ENCODE measurements at regions not wholly inside any gene's neighbourhood (a gene's known extent, or its start where the extent isn't known, plus 50 kb on each side); places are given as distances from the start of the nearest gene placed in this dataset.

GRCh38 chr14:101191101-101191720 is 287.7 kb upstream of the RTL1 start:
- dilution Hi-C loops (cut with MboI; ENCODE audit: extremely low pct_ligation_motif_present, low sequenced_read_pairs): no loop called here
- POLR2A ChIA-PET: no interaction called here

More at GRCh38 chr14:101191101-101191720, 287.7 kb upstream of the RTL1 start:
- Histone ChIP-seq H3K9ac (replicated peaks; ENCODE audit: extremely low read depth, insufficient read depth, low read length) (no peak overlapping the region), H3K9me1 (replicated peaks; ENCODE audit: control insufficient read depth, extremely low read depth, insufficient read depth, low read length) (no peaks in the 10 kb centered on the region), H4K20me1 (replicated peaks; ENCODE audit: control insufficient read depth, extremely low read depth, insufficient read depth, low read length) (no peaks in the 10 kb centered on the region), H3K9me3 (replicated peaks; ENCODE audit: control insufficient read depth, insufficient read depth, low read length) (no peaks in the 10 kb centered on the region), H2AFZ (ENCODE audit: low read depth, low read length) (no peak overlapping the region), H3K27ac (ENCODE audit: insufficient read depth, low read depth, low read length) (no peak overlapping the region), H3K79me2 (ENCODE audit: control insufficient read depth, insufficient read depth, low read length) (no peaks in the 10 kb centered on the region), H3K27me3 (ENCODE audit: control insufficient read depth in 2 of 2, insufficient read depth in 2 of 2, low read length in 2 of 2) (no peaks in the 10 kb centered on the region), H3K4me3 (replicated peaks in 1 of 3; ENCODE audit: insufficient read depth in 1 of 3, low read depth in 1 of 3, low read length in 3 of 3) (no peak overlapping the region), H3K36me3 (ENCODE audit: control insufficient read depth in 2 of 2, extremely low read depth in 1 of 2, insufficient read depth in 2 of 2, low read length in 2 of 2) (no peaks in the 10 kb centered on the region), H3K4me1 (ENCODE audit: control insufficient read depth, extremely low read depth, insufficient read depth, low read length) (no peaks in the 10 kb centered on the region), H3K4me2 (ENCODE audit: insufficient read depth, low read length) (no peak overlapping the region)
- no TSS peak for BruUV-seq (replicated peaks)
- FAIRE-seq (no peak), DNase-seq (ENCODE audit: low read depth, low spot score) (no peak)
- CTCF ChIA-PET: no interaction called here
- intact Hi-C loops (cut with micrococcal nuclease): no loop called here
- TF ChIP-seq, protein P1, sequence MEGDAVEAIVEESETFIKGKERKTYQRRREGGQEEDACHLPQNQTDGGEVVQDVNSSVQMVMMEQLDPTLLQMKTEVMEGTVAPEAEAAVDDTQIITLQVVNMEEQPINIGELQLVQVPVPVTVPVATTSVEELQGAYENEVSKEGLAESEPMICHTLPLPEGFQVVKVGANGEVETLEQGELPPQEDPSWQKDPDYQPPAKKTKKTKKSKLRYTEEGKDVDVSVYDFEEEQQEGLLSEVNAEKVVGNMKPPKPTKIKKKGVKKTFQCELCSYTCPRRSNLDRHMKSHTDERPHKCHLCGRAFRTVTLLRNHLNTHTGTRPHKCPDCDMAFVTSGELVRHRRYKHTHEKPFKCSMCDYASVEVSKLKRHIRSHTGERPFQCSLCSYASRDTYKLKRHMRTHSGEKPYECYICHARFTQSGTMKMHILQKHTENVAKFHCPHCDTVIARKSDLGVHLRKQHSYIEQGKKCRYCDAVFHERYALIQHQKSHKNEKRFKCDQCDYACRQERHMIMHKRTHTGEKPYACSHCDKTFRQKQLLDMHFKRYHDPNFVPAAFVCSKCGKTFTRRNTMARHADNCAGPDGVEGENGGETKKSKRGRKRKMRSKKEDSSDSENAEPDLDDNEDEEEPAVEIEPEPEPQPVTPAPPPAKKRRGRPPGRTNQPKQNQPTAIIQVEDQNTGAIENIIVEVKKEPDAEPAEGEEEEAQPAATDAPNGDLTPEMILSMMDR (IDR thresholded peaks at IDR 0.05; ENCODE audit: extremely low read depth in 1 of 2, insufficient read depth in 1 of 2, low read depth in 1 of 2, low read length in 2 of 2): no peak
- TF ChIP-seq GATA2 (IDR thresholded peaks at IDR 0.05; ENCODE audit: insufficient read depth, insufficient read length, low read depth, low read length) (no peak), EZH2 (IDR thresholded peaks at IDR 0.05; ENCODE audit: borderline replicate concordance, low read depth, low read length, severe bottlenecking) (no peak), MYC (IDR thresholded peaks at IDR 0.05; ENCODE audit: low read depth, low read length) (no peak), FOS (IDR thresholded peaks at IDR 0.05; ENCODE audit: borderline replicate concordance, insufficient read depth, low read length) (no peak), JUN (IDR thresholded peaks at IDR 0.05; ENCODE audit: borderline replicate concordance, insufficient read depth, insufficient read length, low read depth) (no peak), POLR2A (IDR thresholded peaks at IDR 0.05; ENCODE audit: low read depth, low read length) (no peak), POLR2AphosphoS5 (IDR thresholded peaks at IDR 0.05; ENCODE audit: insufficient read depth, low read depth, low read length) (no peak)
- TF ChIP-seq, protein P2, sequence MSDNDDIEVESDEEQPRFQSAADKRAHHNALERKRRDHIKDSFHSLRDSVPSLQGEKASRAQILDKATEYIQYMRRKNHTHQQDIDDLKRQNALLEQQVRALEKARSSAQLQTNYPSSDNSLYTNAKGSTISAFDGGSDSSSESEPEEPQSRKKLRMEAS (IDR thresholded peaks at IDR 0.05; ENCODE audit: insufficient read depth, insufficient read length): no peak

Data from endothelial cell of umbilical vein (primary cell).